Fibroblast of skin of right biceps (primary cell): ENCODE measurements at regions not wholly inside any gene's neighbourhood (a gene's known extent, or its start where the extent isn't known, plus 50 kb on each side); places are given as distances from the start of the nearest gene placed in this dataset.
"Not testable (repeated sequence)": the region's sequence is repeated elsewhere in the genome, so short reads cannot be mapped to it uniquely, and the experiment has no call there.

Experiments used
- DNase-seq: peaks from one replicate; pipeline ENCODE4 v3.0.0-alpha.2; 2013

DNA sequence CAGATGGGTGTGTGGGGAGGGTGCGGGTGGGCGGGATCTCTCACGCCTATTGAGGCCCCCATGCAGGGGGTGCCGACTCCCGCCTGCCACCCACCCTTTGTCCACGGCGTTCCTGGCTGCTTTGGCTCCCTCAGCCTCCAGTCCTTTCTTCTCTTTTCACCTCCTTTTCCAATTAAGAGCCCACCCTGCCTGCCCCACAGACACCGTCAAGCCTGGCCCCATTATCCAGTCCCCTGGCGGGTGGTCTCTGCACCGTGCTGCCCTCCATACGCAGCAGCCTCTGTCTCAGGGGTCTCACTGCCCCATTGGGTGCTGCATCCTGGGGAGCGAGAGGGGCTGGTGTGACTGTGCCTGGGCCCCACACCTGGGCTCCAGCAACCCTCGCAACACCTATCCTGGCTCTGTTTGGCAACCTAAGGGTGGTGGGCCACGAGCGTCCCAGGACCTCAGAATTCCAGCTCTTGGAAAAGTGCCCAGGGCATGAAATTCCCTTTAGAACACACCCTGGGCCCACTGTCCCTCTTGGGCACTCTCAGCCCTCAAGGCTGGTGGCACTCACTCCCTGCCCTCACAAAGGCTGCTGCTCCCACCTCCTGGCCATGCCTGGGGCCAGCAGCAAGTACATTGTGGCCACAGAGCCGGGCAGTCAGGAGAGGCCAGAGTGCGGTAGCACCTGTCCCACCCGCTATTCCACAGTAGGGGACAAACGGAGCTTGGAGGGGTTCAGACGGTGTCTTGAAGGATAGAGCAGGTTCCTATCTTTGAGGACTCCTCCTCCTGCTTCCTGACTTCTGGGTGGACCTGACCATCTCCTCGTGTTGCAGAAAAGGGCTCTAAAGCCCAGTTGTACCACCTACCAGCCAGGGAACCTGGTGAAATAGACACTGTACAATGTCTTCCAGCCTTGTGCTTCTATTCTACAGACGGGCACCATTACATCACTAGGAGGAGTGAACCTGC, 114.1 kb downstream of the KIF26A start:
- DNase-seq: no peak

DNA sequence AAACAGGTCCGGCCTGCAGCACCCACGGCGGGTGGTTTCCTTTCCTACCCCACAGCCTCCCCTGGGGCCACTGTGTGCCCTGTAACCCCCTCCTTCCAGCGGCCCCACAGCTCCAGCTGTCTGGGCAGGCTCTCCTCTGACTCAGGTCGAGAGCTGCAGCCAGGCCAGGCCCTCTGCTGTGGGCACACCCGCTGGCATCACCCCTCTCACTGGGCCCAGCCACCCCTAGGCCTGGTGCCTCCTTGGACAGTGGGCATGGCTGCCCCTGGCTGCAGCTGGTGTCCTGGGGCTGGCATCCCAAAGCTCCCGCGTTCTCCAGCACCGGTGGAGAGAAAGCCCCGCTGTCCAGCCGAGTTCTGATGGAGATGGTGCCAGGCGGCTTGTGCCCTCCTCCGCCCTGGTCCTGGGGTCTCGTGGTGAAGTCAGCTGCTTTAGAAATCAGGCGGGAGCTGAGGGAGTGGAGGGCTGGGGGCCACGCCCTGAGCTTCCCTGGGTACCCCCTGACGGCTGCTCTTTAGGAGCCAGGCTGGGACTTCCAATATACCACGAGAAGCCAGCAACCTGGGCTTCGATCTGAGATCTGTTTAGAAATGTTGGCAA, 114.9 kb downstream of the KIF26A start:
- DNase-seq: no peak

DNA sequence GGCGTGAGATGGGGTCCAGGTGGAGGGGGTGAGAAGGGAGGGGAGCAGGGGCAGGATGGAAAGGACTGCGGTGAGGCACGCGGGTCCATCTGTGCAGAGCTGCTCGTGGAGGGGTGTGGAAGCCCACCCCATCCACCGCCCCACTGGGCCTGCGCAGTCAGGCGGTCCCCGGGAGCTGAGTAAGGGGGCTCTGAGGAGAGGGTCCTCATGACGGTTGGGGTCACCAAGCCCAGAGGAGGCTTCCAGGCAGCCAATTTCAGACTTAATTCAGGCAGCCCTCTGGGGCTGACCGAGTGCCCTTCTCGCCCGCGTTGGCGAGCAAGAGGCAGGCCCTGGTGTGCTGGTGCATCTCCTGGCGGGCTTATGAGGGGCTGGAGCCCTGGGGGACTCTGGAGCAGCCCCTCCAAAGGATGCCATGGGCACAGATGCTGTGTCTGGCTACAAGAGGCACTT, 115.5 kb downstream of the KIF26A start:
- DNase-seq: no peak

DNA sequence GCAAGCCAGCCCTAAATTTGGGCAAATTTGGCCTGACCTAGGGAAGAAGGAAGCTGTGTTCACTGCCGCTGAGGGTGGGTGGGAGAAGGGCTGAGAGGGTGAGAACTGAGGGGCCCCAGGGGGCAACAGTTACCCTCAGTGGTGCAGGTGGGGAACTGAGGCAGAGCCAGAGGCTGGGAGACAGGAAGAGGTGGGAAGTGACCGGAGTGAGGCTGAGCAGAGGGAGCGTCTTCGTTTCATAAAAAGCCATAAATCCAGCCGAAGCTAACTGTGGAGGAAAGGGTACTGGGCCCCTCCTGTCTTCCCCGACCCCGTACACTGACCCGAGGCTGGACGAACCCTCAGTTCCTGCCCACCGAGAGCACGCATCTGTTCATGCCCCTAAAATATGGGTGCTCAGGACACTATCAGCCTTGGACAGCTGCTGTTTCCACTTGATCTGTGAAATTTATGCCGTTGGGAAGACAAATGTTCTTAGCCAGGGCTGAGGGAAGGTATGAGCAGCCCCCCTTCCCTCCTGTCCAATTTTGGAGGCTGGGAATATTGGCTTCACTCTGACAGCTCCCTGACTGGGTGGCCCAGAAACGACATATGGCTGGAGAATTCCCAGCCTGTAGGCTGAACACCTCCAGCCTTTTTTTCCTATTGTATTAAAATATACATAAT, 116.5 kb downstream of the KIF26A start:
- no peak for DNase-seq

DNA sequence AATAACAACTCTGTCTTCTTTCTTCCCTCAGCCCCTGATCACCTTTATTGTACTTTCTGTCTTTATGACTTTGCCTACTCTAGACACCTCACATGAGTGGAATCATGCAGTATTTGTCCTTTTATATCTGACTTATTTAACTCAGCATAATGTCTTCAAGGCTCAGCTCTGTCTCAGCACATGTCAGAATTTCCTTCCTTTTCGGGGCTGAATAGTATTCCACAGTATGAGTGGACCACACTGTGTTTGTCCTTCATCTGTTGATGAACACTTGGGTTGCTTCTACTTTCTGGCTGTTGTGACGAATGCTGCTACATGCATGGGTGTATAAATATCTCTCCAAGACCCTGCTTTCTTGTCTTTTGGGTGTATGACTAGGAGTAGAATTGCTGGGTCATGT, 117.6 kb downstream of the KIF26A start:
- no peak for DNase-seq

DNA sequence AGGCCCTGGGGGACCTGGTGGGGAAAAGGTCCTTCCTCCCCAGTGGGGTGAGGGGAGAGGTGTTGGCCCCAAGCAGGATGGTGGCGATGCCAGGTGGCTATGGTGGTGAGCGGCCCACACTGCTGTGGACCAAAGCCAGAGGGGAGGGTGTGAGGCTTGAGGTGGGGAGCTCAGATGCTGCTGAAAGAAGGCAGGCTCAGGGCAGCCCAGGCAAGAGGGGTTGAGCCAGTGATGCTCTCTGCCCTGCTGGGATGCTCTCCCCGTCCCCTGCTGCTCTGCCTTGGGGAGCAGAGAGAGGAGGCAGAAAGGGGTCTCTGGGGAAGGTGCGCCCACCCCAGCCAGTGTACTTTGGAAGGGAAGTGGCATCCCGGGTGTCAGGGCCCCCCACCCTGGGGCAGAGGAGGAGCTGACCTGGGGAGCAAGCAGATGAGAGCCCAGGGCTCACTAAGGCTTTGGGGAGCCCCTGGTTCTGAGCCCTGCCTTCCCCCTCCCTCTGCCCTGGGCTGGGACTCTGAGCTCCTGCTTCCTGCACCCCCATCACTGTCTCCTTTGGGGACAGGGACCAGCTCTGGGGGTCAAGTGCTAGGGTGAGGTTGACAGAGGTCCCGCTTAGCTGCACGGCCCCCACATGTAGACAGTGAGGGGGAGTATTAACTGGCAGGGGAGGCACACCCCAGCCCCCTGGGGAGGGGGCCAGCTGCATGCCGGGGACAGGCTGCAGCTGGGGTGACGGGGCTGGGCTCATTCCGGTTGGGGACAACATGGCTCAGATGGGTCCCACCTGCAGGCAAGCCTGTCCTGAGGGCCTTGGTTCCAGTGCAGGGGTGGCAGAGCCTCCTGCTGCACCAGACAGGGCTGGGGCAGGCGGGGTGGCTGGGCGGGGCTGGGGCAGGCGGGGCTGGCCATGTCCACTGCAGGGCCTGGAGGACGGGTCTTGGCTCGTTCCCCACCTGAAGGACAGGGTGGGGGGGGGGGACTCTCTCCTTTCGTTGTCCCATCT, 124.4 kb downstream of the KIF26A start:
- no peak for DNase-seq

DNA sequence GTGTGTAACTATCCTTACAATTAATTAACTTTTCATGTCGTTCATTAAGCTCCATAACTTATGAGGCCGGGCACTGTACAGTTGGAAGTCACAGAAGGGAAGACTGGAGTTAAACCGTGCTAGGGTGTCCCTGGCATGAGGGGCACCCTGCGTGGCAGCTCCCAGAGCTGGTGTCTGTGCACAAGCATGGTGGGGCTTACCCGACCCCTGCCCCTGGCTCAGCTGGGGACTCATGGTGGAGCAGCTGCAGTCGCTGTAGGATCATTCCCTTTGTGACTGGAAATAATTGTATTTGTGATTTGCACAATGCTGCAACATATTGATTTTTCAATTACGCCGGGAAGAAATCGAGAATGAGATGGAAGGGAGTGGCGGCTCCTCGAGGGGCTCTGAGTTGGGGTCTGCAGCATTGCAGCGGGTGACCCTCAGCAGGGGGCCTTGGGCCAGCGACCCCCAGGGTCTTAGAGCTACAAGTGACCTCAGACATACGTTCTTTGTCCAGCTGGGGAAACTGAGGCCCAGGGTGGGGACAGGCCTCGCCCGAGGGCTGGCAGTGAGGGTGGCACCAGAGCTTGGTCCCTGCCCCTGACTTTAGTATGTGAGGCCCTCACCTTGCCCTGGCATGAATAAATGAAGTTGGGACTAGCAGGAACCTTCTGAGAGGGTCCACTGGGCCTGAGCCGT, 125.4 kb downstream of the KIF26A start:
- no peak for DNase-seq

DNA sequence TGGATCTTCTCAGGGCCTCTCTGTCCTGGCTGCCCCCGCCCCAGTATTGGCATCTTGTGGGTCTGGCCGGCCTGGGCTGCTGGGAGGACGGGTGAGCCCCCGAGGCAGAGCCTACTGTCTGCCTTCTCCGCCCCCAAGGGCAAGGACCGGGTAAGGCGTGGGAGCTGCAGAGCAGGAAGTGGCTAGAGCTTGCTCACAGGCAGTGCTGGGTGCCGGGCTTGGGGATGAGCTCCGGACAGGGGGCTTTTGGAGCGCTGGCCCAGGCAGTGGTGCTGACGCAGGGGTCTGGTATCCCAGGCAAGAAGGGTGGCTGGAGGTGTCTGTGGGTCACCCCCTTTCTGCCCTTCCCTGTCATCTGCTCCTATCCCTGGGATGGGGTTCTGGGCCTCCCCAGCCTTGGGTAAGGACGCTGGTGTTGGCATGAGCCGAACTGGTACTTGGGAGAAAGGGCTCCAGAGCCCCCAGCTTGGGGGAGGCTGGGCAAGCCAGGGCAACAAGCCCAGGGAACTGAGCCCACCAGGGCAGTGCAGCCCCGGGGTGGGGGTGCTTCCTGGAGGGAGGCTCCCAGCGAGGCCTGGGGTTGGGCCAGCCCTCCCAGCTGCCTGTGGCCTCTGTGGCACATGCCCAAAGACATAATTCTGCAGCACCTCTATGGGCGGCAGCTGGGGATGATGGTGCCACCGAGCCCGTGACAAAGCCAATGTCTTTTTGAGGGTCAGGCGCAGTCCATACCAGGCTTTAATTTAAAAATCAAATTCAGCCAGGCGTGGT, 126.3 kb downstream of the KIF26A start:
- DNase-seq: no peak

DNA sequence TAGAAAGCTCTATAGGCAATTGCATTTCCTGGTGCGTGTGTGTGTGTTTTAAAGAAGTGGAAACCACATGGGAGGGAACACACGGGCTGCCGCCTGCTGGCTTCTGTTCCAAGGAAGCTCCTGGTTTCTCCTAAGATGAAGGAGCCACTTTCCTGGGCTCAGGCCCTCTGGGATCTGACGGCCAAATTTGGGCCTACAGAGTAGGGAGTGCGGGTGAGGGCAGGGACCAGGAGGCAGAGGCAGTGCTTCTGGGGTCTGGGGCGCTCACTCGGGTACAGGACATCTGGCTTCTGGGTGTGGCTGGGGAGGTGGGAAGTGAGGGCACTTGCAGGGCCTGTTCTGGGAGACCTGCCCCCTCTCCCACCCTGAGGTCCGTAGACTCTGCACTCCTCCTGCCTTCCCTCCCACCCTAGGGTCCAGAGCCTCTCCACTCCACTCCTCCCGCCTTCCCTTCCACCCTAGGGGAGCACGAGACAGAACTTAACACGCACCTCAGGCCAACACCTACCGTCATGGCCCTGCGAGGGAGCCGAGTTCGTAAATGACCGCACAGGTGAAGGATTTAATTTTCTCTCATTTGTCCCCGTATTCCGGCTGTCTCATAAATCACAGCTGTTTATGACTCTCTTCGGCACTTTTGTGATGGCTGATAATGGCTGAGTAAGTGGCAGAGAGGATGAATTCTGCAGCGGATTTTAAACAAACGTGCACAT, 127.7 kb downstream of the KIF26A start:
- no peak for DNase-seq

DNA sequence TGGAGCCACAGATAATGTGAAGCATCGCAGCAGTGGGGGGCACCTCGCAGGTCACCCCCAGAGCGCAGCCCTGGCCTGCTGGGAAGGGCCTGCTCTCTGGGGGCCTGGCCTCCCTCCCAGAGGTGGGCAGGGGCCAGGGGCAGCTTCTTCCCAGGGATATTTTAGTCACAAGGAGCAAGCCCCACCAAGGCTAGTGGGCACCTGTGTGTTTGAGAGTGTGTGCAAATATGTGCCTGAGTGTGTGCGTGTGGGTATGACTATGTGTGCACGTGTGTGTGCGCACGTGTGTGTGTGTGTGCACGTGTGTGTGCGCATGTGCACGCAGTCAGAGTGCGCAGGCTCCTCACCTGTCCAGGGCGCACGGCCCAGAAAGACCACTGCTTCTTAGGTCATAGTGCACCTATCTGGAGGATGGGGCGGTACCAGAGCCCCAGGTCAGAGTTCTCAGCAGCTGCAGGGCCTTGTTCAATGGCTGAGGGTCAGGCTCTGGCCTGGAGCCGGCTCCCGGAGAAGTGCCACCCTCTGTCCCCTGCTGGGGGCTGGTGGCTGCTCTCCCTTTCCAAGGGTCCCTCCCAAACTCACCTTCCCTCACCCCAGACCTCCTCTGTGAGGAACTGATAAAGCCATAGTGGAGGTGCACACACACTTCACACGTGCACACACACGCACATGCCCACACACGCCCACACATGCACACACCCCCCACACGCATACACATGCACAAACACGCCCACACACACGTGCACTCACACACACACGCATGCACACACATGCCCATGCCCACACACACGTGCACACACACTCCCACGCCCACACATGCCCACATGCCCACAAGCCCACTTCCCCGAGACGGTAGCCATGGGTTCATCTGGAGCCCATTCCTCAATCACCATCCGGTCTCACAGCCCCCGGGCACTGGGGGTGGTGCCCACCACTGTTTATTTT, 128.5 kb downstream of the KIF26A start:
- DNase-seq: no peak

DNA sequence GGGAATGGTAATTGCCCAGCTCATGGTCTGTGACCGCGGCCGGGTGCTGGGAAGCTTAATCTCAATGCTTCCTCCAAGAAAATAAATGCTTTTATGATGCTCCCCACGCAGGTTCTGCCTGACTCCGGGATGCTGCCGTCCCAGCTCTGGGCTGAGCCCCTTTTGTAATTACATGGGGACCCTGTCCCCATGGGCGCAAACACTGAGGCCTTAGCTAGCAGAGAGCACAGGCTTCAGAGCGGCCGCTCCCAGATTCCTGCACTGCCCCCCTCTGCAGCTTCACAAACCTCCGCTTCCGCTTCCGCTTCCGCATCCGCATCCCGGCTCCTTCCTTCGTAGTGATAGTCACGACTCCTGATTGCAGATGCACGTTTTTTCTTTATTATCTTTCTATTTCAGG, 129.5 kb downstream of the KIF26A start:
- DNase-seq: no peak

DNA sequence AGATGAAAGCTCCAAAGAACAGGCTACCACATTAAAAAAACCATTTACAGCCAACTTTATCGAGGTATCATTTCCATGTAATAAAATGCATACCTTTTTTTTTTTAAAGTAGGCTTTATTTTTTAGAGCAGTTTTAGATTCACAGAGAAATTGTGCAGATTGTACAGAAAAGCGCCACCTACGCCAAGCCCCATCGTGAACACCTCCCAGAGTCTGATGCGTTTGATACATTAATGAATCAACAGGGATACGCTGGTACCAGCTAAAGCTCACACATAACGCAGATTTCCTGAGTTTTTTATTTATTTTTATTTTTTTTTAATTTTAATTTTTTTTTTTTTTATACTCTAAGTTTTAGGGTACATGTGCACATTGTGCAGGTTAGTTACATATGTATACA, 129.9 kb downstream of the KIF26A start:
- DNase-seq: no peak

DNA sequence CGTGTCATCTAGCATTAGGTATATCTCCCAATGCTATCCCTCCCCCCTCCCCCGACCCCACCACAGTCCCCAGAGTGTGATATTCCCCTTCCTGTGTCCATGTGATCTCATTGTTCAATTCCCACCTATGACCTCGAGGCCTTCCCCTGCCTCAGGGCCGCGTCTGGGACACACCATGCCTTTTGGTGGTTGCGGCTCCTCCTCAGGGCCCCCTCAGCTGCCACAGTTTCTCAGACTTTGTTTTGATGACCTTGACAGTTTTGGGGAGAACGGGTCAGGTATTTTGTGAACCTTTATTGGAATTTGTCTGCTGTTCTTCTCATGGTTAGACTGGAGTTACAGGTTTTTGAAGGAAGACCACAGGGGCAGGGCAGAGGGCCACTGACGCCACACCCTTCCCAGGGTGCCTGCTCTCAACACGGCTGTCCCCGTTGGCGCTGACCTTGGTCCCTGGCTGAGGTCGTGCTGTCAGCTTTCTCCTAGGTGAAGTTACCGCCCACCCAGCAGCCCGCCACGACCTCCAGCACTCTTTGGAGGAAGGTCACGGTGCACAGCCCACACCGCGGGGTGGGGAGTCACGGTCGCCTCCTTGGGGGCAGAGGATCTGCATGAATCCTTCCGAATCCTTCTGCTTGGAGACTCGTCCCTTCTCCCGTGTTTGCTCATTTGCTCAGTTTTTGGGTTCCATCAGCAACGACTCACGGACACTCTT, 130.5 kb downstream of the KIF26A start:
- no peak for DNase-seq

DNA sequence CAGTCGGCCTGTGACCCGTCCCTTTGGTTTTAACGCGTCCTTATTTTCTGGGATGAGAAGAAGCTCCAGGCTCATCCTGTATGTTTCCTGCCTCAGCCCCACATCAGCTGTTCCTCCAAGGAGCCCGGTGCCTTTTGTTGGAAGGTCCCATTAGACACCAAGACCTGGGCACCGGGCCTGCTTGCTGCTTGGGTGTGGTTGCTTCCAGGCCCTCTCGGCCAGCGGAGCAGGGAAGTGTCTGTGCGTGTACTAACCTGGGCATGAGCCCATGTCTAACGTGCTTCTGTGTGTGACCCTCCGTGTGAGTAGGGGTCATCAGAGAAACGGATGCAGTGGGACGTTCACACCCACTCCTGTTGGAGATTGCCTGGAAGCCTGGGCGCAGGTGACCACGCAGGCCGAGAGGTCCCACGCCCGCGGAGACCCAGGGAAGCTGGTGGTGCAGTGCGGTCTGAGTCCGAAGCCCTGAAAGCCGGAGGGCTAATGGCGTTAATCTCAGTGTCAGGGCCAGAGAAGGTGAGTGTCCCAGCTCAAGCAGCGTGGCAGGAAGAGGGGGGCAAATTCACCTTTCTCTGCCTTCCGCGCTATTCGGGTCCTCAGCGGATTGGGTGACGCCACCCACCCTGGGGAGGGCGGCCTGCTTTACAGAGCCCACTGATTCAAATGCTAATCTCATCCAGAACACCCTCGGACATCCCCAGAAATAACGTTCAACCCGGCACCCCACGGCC, 131.3 kb downstream of the KIF26A start:
- not testable (repeated sequence) for DNase-seq

DNA sequence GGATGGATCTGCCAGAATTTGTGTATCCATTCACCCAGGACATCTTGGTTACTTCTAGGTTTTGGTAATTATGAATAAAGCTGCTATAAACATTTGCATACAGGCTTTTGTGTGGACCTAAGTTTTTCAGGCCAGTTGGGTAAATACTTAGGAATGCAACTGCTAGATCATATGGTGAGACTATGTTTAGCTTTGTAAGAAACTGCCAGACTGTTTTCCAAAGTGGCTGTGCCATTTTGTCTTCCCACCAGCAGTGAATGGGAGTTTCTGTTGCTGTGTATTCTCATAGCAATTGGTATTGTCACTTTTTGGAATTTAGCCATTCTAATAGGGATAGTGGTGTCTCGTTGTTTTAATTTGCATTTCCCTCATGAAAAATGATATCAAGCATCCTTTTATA, 133.0 kb downstream of the KIF26A start:
- DNase-seq: no peak

DNA sequence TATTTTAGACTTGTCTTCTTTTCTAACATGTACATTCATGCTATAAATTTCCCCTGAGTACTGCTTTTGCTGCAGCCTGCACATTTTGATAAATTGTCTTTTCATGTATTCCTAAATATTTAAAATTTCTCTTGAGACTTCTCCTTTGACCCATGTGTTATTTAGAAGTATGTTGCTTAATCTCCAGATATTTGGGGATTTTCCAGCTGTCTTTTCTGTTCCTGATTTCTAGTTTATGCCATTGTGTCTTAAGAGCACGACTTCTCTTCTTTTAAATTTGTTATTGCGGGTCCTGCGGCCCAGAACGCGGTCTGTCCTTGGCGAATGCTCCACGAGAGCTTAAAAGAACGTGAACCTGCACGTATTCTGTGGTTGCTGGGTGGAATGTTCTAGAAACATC, 136.4 kb downstream of the KIF26A start:
- no peak for DNase-seq

DNA sequence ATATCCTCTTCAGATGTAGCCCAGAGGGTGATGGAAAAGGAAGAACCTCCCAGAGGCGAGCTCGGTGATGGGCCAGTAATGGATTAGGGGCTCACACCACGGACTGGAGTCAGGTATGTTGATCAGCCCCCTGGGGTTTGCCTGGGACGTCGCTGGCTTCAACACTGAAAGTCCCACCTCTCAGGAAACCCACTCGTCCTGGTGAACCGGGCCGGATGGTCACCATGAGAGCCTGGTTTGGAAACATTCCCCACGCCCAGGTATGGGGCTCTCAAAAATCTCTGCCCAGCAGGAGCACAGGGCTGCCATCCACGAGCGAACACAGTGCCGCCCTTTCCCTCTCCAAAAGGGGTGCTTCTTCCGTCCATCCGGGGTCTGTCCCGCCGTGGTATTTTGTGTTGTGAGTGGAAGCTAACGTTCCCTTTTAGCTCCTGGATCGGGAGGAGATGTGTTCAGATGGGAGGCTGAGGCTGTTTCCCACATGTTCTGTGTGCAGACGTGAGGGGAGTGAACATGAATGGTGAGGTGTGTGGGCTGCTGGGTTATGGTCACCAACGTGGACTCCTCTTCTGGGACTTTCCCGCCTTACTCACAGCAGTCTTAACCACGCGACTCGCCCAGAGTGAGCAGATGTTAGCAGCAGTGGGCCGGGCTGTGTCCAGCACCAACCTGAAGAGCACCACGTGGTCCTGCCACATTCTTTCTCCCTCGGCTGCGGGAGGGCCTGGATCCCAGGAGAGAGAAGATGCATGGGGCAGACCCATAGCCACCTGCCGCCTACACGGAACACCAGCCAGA, 139.2 kb downstream of the KIF26A start:
- no peak for DNase-seq
